Right forelimb (tissue), 1 donor: ENCODE measurements at regions not wholly inside any gene's neighbourhood (a gene's known extent, or its start where the extent isn't known, plus 50 kb on each side); places are given as distances from the start of the nearest gene placed in this dataset.

Experiments
- DNase-seq: peaks from one replicate; pipeline ENCODE4 v3.0.0-alpha.2; 2018

DNA sequence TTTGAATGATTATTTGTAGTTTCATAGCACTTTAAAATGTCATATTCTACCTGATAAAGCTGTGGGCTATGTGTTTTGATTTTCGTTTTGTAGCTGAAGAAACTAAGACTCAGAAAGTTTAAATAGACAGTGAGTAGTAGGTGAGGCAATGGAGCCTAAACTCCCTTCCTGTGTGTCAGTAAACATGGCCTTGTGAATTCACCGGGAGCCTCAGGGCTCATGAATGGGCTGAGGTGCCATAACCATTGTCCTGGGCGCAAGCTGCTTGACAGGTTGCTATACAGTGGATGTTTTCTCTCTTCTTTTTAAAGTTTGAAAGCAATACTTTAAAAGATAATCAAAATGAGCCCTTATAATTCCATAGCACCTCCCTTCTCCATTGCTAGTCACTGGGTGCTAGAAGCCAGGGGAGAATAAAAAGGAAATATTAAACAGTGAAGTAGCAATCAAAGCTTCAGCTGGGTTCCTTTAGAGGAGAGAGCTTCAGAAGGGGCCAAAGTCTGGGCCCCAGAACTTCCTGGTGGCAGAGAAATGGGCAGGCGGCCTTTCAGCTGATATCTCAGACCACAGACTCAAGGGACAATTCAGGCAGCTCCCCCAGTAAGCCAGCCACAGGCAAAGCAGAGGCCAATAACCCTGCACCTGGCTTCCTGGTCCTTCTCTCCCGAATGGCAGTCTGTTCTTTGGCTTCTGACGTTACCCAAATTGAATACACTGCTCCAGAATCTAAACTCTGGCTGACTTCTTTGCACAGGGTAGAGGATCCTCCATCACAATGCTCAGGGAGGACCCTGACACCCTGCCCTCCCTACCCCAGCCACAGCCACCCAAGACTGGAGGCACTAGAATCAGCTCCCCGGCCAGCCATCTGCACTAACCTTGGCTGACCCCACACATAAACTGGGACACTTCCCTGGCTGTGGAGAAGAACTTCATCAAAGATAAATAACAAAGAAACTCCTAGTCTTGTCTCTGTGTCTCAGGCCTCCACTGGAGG, 51.8 kb upstream of the NPAS2 start:
- no peak for DNase-seq
